ENCODE measurements at regions not wholly inside any gene's neighbourhood (a gene's known extent, or its start where the extent isn't known, plus 50 kb on each side); places are given as distances from the start of the nearest gene placed in this dataset.

- ATAC-seq (ENCODE audit: poor library complexity): no peak
- peaks cover 4% of the 10 kb centered on the region for H3K27me3 Mint-ChIP-seq
- Histone ChIP-seq H3K4me3 (ENCODE audit: low read length) (no peak overlapping the region), H3K4me1 (ENCODE audit: insufficient read depth, low read length) (peaks cover 2% of the 10 kb centered on the region), H3K27me3 (ENCODE audit: control insufficient read depth in 1 of 2, insufficient read depth in 2 of 2, low read length in 2 of 2) (peaks cover 3 to 4% of the 10 kb centered on the region in 2 experiments), H3K27ac (ENCODE audit: low read depth in 1 of 2, low read length in 2 of 2) (no peak overlapping the region), H3K36me3 (ENCODE audit: insufficient read depth, low read length) (no peaks in the 10 kb centered on the region), H3K9me3 (ENCODE audit: control insufficient read depth in 1 of 2, insufficient read depth in 1 of 2, low read length in 2 of 2) (no peaks in the 10 kb centered on the region)
- H3K27ac Mint-ChIP-seq: no peak overlapping the region
- no peaks in the 10 kb centered on the region for H3K36me3 Mint-ChIP-seq (ENCODE audit: low read depth)
- no peaks in the 10 kb centered on the region for H3K4me1 Mint-ChIP-seq (ENCODE audit: low read depth)
- POLR2A ChIA-PET: no interaction called here
- intact Hi-C loops (cut with DNase I, micrococcal nuclease): no loop called here
- CTCF ChIA-PET: no interaction called here
- H3K9me3 Mint-ChIP-seq: no peaks in the 10 kb centered on the region
- DNase-seq: no peak
- H3K4me3 Mint-ChIP-seq: no peak overlapping the region
- no peak for TF ChIP-seq CTCF (IDR thresholded peaks at IDR 0.05)
Observed at GRCh38 chr17:83149029-83149725, 69.8 kb downstream of the METRNL start.

- no peak for TF ChIP-seq CTCF (IDR thresholded peaks at IDR 0.05)
- Histone ChIP-seq H3K9me3 (ENCODE audit: control insufficient read depth in 1 of 2, insufficient read depth in 1 of 2, low read length in 2 of 2) (no peaks in the 10 kb centered on the region), H3K4me3 (ENCODE audit: low read length) (no peak overlapping the region), H3K4me1 (ENCODE audit: insufficient read depth, low read length) (peaks cover 4% of the 10 kb centered on the region), H3K36me3 (ENCODE audit: insufficient read depth, low read length) (no peaks in the 10 kb centered on the region), H3K27me3 (ENCODE audit: control insufficient read depth in 1 of 2, insufficient read depth in 2 of 2, low read length in 2 of 2) (peaks cover 3 to 4% of the 10 kb centered on the region in 2 experiments), H3K27ac (ENCODE audit: low read depth in 1 of 2, low read length in 2 of 2) (no peak overlapping the region)
- H3K4me3 Mint-ChIP-seq: no peak overlapping the region
- ChIA-PET CTCF (no interaction called here), POLR2A (no interaction called here)
- no peaks in the 10 kb centered on the region for H3K9me3 Mint-ChIP-seq
- ATAC-seq (ENCODE audit: poor library complexity) (no peak), DNase-seq (no peak)
- intact Hi-C loops (cut with DNase I, micrococcal nuclease): no loop called here
- H3K4me1 Mint-ChIP-seq (ENCODE audit: low read depth): no peaks in the 10 kb centered on the region
- H3K36me3 Mint-ChIP-seq (ENCODE audit: low read depth): no peaks in the 10 kb centered on the region
- peaks cover 4% of the 10 kb centered on the region for H3K27me3 Mint-ChIP-seq
- H3K27ac Mint-ChIP-seq: no peak overlapping the region
Observed at GRCh38 chr17:83149761-83150251, 70.4 kb downstream of the METRNL start.

- no peak overlapping the region for H3K27ac Mint-ChIP-seq
Observed at GRCh38 chr17:83150369-83151055, 71.1 kb downstream of the METRNL start.

More at GRCh38 chr17:83150369-83151055, 71.1 kb downstream of the METRNL start:
- no peak overlapping the region for H3K4me3 ChIP-seq (ENCODE audit: low read length)
- H3K27me3 ChIP-seq (ENCODE audit: control insufficient read depth in 1 of 2, insufficient read depth in 2 of 2, low read length in 2 of 2): peaks cover 1 to 4% of the 10 kb centered on the region in 2 experiments
- Mint-ChIP-seq H3K36me3 (ENCODE audit: low read depth) (no peaks in the 10 kb centered on the region), H3K4me1 (ENCODE audit: low read depth) (no peaks in the 10 kb centered on the region), H3K9me3 (no peaks in the 10 kb centered on the region), H3K4me3 (no peak overlapping the region), H3K27me3 (peaks cover 4% of the 10 kb centered on the region)
- H3K4me1 ChIP-seq (ENCODE audit: insufficient read depth, low read length): peaks cover 10% of the 10 kb centered on the region
- DNase-seq: peak in 1 of 14 experiments; percentile 2
- ATAC-seq (ENCODE audit: poor library complexity): no peak
- intact Hi-C loops (cut with DNase I, micrococcal nuclease): no loop called here
- ChIA-PET POLR2A (no interaction called here), CTCF (interaction anchor here (1.4 kb wide), 1 partner anchor 17 kb away, joined by 4 read pairs; no protein-coding TSS in a partner anchor)
- no peak overlapping the region for H3K27ac ChIP-seq (ENCODE audit: low read depth in 1 of 2, low read length in 2 of 2)
- no peak for TF ChIP-seq CTCF (IDR thresholded peaks at IDR 0.05)
- no peaks in the 10 kb centered on the region for H3K9me3 ChIP-seq (ENCODE audit: control insufficient read depth in 1 of 2, insufficient read depth in 1 of 2, low read length in 2 of 2)
- H3K36me3 ChIP-seq (ENCODE audit: insufficient read depth, low read length): no peaks in the 10 kb centered on the region

Data from CD4-positive, alpha-beta T cell (primary cell).